Ureter (tissue), 1 donor: ENCODE measurements at regions not wholly inside any gene's neighbourhood (a gene's known extent, or its start where the extent isn't known, plus 50 kb on each side); places are given as distances from the start of the nearest gene placed in this dataset.

ENCODE experiments used
- DNase-seq: peaks from one replicate; pipeline ENCODE4 v3.0.0-alpha.2; 2020; ENCODE audit warnings: low spot score
- donor health status: DM: yes; HTN: yes; CAD: no.

DNA sequence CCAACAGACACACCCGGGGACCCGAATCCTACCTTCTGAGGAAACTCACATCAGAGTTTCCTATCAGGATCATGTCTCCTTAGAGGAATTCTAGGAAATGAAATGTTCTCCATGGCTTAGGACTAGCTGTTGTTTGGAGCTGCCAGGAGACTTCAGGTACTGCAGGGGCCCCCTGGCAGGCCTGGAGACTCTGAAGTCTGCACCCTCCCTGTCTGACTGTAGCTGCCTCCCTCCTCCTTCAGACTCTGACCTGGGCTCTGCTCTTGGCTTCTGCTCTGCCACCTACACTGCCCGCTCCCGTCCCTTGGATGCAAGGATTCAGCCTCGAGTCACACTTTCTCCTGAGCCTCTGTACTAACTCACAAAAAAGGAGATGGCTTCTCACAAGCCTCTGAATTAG is 232.8 kb downstream of the INHBA start:
- no peak for DNase-seq

DNA sequence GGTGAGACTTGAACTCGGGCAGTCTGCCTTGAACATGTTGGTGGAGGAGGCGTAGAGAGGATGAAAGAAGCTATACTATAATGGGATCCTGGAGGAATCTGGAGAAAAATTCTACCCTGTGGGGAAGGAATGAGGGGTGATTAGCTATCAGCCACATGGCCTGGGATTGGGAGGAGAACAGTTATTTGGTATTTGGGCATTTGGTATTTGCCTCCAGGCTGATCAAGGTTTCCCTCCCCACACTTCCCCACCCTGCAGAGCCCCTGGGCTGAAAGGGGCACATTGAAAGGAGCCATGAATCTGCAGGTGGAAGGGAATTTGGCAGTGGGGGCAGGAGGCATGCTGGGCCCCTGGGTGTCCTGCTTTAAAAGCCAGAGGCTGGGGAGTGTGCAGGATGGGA is 235.3 kb downstream of the INHBA start:
- no peak for DNase-seq

DNA sequence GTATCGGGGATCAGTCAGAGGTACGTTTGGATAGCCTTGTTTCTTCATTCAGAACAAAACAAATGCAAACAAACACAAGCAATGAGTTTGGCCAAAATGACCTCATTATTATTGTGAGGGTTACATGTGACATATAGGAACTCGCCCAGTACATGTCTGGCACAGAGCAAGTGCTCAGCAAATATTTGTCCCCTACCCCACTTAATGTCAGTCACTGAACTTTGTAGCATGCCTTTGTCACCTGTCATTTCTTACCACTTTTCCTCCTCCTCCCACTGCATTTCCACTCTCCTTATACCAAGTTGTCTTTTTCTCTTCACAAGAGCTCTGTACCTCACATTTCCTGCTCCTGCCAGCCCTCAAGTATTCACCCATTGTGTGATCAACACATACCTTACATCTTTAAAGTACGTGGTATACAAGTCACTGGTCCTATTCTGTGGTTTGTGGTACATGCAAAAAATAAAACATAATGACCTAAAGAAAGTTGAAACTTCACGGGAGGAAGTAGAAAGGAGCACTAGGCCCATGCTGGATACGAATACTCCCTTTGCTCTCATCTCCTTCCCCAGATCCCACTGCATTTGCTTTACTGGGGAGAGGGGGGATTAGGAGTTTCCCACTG is 236.0 kb downstream of the INHBA start:
- DNase-seq: no peak

DNA sequence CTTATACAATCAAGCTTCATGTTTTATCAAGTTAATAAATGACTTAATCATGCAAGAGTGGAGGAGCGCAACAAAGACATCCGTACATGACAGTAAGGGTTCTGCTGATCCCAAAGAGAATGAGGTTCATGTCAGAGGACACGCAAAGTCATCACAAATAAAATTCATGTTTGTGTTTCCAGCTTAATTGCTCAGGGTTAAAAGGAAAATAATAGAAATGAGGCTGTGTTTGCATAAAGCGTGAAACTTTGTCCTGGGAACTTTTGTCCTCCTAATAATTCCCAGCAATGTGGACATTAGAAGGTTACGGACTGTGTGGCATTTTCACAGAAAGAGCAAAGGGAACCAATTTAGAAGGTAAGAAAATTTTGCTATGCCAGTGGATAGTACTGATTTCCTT is 237.3 kb downstream of the INHBA start:
- no peak for DNase-seq

DNA sequence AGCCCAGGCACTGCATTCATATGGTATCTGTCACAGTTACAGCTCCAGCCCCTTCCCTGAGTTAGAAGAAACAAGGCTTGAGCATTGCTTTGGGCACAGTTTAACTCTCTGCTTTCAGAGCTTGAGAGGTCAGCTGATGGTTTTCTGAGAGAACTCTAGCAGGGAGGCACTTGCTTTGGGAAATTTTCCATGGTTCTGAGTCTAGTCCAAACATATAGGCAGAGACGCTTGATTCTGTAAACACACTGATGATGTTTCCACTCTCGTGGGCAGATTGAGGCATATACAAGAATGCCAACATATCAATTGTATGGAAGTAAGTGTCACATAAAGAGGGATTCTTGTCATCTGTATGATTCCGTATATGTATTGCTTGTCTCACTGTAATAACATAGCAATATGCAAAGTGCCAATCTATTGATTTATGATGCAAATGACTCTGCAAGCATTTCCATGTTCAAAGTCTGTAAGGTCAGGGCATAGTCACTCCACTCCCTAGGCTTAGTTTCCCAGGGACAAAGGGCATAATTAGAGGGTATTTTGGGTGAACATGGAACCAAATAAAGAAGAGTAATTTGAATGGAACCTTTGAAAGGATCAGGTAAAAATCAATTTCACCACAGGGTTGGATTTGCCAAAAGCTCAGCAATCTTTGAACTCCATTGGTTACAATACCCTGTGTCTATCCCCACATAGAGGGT is 239.0 kb downstream of the INHBA start:
- no peak for DNase-seq

DNA sequence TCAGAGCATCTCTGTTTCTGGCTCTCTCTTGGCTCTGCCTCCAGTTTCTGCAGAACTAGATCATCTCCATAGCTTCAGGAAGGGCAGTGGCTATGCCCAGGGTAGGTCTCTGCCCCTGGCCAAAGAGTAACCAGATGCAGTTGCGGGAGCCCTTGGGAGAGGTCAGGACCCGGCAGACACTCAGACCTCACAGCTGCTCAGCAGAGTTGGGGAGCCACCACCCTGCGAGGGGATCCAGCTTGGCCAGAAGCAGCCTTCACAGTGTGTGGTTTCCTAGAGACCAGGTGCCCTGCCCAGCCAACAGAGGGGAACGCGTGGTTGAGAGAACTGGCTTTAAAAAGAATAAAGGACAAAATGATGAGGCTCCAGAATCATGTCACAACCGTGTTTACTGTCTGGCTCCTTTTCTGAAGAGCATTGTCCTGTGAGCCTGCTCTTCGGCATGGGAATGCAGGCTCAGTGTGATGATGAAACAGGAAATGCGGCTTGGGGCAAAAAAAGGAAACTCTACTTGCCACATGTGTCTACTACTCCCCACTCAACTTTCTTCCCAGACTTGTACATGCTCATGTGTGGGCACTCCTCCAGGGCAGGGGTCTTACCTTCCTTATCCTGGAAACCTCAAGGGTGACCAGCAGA is 243.1 kb downstream of the INHBA start:
- DNase-seq: no peak

DNA sequence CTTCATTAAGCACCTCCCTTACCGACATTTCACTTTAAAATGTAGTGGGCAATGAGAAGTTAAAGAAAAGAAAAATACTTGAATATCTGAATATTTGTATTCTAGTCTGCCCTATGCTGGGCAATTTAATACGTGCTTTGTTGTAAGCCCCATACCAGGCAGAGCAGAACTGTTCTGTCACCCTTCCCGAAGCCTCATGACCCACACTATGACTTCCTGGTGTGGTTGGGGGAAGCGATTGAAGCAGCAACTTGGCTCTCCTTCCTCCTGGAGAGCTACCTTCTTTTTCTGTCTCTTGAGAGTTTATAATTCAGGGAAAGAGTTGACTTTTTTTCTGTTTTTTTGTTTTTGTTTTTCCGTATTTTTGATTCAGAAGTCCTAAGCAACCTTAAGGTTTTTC is 243.7 kb downstream of the INHBA start:
- DNase-seq: no peak

DNA sequence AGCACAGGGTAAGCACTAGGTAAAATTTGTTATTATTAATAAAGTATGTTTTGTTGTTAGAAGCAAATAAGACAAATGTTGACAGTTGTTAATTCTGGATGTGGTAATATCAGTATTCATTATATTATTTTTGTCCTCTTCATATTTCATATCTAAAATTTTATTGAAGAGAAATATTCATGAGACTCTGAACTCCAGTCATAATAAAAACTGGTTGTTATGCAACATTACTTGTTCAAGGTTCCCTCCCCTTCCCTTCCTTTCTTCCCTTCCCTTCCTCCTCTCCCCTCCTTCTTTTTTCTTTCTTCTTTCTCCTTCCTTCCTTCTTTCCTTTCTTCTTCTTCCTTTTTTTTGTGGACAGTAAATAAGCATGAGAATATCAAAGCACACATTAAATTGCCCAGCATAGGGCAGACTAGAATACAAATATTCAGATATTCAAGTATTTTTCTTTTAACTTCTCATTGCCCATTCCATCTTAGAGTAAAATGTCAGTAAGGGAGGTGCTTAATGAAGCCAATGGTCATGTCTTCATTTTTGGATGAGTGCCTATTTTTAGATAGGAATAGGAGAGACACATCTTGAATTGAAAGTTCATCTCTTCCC is 245.0 kb downstream of the INHBA start:
- DNase-seq: no peak

DNA sequence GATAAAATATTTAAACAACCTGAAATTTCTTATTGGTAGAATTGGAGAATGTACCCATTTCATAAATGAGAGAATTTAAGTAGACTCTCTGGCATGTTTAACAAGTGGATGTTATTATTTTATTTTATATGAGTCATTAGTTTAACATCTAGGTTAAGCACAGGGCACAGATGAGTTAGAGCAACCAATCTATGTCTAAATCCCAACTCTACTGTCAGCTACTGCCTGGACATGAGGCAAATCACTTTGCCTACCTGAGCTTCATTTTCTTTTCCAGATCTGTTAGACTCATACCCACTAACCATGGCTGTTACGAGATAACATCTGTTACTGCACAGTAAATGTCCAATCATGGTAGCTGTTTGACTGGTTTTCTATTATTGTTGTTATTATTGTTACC is 251.1 kb downstream of the INHBA start:
- no peak for DNase-seq

DNA sequence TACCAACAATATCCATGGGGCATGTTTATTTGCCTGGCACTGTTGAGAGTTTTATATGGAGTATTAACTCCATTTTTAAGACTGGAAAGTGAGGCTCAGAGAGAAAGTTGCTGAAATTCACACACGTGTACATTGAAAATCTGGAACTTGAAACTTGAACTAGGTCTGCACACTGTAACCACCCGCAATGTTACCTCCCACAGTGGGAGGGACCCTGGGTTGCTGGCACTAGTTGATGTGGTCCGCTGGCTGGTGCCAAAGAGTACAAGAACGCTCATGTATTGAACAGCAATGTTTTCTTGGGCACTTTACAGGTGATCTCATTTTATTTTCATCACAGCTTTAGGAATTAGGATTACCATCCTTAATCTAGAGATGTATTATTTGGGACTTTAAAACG is 253.2 kb downstream of the INHBA start:
- DNase-seq: no peak

DNA sequence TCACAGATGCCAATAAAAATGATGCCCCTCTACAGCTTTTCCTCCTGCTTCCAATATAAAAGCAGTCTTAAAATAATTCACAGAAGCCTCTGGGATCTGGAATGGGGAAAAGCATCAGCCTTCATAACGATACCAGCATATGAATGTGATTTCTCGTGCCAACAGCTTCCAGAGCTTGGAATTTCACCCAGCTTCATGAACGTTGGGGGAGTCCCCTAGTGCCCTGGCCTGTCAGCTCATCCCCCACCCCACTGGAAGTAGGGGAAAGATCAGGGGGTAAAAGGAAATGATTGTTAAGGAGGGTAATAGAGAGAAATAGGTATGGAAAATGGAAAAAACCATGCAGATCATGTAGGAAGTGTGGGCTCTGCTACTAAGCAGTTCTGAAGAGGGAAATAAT is 253.6 kb downstream of the INHBA start:
- DNase-seq: no peak

DNA sequence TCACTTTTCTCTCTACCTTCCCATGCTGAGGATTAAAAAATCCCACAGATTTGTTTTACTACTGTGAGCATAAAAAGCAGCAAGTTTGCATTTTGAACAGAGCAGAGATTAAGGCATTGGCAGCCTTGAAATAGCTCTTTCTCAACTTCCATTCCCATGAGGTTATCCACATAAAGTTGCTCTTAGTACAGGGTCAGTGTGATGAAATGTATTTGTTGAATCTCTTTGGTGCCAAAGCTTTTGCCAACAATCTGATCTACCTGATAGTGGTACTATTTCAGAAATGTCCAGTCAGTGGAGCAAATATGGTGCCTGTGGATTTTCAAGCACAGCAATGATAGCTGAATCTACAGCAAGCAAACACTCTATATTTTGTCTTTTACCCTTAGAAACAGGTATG is 254.8 kb downstream of the INHBA start:
- DNase-seq: no peak

DNA sequence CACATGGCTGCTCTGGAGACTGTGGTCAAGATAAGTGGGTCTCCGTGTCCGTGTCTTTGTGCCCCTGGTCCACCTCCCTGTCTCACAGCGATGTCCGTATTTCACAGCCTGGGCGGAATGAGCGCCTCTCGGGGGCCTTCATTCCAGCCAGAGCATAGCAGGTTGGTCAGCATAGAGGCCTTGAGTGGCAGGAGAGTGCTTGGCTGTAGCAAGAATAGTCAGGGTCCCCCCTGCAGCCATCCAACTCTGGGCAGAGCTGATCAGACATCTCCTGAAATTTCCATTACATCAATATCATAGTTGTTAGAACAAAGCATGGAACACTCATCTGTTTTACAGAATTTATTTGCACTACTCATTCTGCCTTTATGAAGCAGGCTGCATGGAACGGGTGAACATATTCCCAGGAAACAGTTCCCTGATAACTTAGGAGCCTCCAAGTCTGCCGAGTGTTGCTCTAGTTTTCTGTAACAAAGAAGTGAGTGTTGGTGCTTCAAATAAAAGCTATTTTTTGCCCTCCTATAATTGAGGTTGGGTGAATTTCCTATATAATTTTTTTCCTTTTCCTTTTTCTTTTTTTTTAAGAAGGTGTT is 255.3 kb downstream of the INHBA start:
- no peak for DNase-seq

DNA sequence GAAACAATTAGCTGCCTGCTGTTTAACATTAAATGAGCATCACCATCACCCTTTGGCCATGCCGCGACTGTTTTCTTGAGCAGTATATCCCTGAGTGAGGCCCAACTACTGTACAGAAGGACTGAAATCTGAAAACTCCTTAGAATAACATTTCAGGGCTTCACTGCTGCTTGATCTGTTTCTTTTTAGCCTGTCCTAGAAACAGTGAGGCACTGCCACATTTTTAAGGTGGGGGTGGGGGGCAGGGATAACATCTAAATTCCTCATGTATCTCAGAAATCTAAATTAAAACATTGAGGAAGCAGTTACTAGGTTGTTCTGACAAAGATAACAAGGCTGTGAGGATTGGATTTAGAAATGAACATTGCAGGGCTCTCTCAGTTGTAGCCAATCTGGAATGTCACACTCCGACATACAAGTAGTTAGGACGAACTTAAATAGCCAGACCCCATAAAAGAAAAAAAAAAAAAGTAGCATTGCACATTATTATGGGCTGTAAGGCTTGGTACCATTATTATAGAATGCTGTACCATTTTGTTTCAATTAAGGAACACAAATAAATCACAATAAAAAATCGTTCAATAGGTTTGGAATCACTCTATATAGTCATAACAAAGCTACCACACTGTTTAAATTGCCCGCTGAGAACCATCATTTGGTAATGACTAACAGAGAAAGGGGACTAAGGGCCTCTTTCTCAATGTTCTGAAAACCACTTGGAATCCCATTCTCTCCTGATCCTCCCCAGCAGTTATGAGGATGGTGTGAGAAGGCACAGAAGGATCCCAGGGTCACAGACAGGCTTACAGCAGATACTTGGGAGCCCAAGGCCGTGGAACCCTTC is 256.1 kb downstream of the INHBA start:
- no peak for DNase-seq

DNA sequence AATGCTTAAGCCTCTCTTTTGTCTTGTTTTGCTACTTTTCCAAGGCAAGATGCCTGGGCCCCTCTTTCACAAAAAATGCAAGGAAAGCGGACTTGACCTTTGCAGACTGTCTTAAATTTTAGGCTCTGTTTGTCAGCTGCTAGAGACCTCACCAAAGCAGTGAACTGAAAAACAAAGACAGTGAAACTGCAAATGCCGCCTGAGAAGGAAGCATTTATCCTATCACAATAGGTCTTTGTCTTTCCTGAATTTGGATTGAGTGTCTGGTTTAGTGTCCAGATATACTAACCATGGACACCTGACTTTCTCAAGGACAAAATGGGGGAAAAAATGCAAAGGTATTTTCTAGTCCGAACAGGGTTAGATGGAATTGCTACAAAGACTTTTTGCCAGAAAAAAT is 256.9 kb downstream of the INHBA start:
- DNase-seq: no peak

DNA sequence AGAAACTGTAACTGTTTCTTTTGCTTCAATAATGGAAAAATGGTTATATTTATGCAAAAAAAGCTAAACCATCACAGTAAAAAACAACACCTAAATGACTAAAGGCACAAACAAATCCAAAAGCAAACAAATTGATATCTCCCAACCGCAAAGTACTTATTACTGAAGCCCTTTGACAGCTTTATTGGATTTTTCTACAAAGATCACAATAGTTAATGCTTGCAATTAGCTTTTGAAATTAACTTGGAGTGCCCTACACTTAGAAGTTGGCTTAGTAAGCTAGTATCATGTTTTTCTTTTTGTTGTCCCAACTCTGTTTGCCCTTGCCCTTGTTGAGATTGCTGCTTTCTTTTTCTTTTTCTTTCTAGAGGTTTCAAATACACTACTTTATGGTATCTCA is 257.5 kb downstream of the INHBA start:
- no peak for DNase-seq

DNA sequence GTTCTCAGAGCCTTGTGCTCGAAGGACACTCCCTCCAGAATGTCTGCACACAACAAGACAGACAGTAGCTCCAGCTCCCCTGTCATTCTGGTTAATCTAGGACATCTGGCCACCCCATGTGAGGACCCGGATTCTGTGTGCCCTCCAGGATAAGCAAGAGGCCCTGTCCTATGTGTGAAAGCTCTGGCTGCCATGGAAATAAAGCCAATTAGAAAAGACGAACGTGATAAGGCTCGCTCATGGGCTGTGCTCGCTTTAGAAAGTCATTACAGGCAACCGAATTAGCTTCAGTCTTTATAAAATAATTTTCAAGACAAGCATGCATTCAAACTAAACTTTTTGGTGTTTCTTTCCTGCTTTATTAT is 263.4 kb downstream of the INHBA start:
- no peak for DNase-seq

DNA sequence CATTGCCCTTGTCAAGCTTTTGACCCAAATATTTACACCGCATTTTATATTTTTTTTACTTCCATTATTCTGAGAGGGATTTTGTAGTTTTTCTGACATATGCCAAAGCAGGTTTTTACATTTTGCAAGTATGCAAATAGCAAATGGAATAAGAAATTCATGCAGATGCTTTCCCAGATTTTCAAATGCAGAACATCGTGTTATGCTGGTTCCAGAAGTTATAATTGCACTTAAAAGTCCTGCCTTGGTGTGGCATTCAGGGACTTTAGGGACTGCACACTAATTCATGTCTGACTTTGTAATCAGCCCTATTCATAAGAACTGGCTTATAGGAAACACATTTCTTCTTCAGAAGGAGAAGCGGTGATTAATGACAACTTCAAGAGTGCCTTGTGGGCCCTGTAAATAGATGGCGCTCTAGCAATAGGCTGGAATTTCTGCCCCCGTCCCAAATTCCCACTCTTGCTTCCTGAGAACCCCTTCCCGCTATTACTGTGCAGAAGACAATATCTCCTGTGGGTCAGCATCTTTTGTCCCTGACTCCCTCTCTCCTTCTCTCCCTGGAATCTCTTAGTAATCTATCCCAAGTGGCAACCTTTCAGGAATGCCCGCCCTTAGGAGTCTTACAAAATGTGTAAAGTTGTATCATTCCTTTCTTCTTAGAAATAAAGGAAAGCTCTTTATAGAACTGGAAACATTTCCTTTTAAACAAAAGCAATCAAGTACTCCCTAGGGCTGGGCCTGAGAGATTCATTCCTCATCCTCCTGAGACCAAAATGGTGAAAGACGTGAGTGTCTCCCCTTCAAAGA is 264.0 kb downstream of the INHBA start:
- no peak for DNase-seq

DNA sequence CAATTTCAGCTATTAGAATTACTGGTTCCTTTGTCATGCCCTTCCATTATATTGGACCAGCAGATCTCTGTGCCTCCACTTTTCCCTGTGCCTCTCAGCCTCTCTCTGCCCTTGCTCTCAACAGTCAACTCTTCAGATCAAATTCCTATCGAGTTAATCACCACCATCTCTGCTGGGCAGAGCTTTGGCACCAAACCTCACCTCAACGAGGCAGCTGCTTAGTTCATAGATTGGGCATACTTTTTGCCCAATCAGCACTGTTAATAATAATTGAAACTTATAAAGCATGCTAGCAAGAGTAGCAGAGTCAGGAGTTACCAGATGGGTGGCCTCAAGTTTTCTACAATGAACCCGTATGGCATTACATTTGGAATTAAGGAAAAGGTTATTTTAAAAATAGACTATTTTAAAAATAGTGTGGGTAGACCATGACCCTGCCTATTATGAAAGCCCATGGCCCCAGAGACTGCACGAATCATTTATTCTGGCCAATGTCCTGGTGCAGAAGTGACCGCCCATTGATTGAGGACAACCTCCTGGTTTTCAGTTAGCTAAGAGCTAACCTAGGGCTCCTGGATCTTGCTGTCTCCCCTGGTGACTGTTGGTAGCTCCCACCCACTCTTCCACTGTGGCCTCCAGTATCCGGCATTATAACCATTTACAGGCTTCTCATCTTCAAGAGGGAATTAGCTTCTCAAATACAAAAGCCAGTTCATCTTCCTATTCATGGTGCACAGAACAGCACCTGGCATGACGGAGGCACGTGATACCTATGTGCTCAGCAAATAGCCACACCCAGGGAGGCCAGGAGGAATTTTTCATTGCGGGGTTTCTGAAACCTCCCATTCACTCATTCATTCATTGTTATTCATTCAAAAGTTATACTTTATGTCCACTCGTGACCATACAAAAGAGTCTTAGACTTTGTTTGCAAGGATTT is 265.4 kb downstream of the INHBA start:
- DNase-seq: no peak

DNA sequence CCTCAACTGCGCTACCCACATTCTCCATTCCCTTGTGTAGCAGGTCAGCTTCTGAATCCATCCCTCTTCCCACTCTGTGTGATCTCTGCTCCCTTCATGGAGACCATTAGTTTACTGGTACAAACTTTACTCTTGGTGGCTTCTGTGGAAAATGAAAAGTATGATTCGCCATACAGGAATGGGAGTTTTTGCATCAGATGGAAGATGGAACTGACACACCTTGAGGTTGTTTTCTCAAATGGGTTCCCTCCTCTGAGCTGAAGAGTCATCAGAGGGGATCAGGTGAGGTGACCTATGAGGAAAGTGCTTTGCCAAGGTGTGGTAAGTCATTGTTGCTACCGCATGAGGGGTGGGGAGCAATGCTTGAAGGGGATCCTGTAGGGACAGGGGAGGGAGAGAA is 266.8 kb downstream of the INHBA start:
- no peak for DNase-seq
